GM23248 (cell line): ENCODE measurements at regions not wholly inside any gene's neighbourhood (a gene's known extent, or its start where the extent isn't known, plus 50 kb on each side); places are given as distances from the start of the nearest gene placed in this dataset.
"Not testable (repeated sequence)": the region's sequence is repeated elsewhere in the genome, so short reads cannot be mapped to it uniquely, and the experiment has no call there.

Experiments used
- EZH2 ChIP-seq: fragments of 200-600 bp; sonication (generic); IDR thresholded peaks from 2 replicates; pipeline ENCODE4 v1.6.1; 2018; ENCODE audit warnings: antibody characterized with exemption, mild to moderate bottlenecking; ENCODE audit not compliant: insufficient read depth, poor library complexity, severe bottlenecking
- EZH2phosphoT487 ChIP-seq: fragments of 200-600 bp; sonication (generic); IDR thresholded peaks from 2 replicates; pipeline ENCODE4 v1.6.1; 2018; ENCODE audit warnings: antibody characterized with exemption, moderate library complexity, mild to moderate bottlenecking, low read depth; ENCODE audit not compliant: insufficient read depth

DNA sequence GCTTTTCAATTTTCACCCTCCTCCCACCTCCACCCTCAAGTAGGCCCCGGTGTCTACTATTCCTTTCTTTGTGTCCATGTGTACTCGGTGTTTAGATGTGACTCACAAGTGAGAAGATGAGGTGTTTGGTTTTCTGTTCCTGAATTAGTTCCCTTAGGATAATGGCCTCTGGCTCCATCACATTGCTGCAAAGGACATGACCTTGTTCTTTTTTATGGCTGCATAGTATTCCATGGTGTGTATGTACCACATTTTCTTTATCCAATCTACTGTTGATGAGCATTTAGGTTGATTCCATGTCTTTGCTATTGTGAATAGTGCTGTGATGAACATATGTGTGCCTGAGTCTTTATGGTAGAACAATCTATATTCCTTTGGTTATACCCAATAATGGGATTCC lies 125.1 kb upstream of the RAB18 start:
- not testable (repeated sequence) for TF ChIP-seq EZH2, EZH2phosphoT487
